IMR-90 (cell line): ENCODE measurements at regions not wholly inside any gene's neighbourhood (a gene's known extent, or its start where the extent isn't known, plus 50 kb on each side); places are given as distances from the start of the nearest gene placed in this dataset.

Source experiments
- ATAC-seq: fragments of 200-7000 bp; cut with Tn5 transposase; 2 replicates; pipeline ENCODE4 v1.9.1; 2020; ENCODE audit warnings: low read depth, mild to moderate bottlenecking, moderate library complexity
- BruUV-seq: library from RNA; stranded (reverse); fragments of 400-500 nt; replicated peaks from 2 replicates; lab custom pipeline; 2021; lab: Mats Ljungman, UMichigan
- CTCF ChIA-PET: fragments of 300-600 bp; formaldehyde crosslinking; extraction: SDS; loops from one replicate; lab custom pipeline; 2021; ENCODE audit warnings: antibody characterized with exemption; lab: Yijun Ruan, JAX
- POLR2A ChIA-PET: fragments of 300-600 bp; sonication (Branson Sonifier 250); formaldehyde crosslinking; loops from one replicate; lab custom pipeline; 2022; ENCODE audit warnings: antibody characterized with exemption; ENCODE audit not compliant: unreplicated experiment; lab: Charles Lee
- DNase-seq: peaks from one replicate; pipeline ENCODE4 v3.0.0; 2013
- H2AFZ ChIP-seq: replicated peaks from 2 replicates; pipeline ENCODE3; 2013; ENCODE audit warnings: low read length, mild to moderate bottlenecking; ENCODE audit not compliant: poor library complexity
- H2AK5ac ChIP-seq: 2 replicates; pipeline ENCODE4 v1.6.1; 2013; ENCODE audit warnings: low read depth, low read length, inconsistent platforms
- H2AK9ac ChIP-seq: replicated peaks from 2 replicates; pipeline ENCODE3; 2013; ENCODE audit warnings: mild to moderate bottlenecking, low read depth, low read length, moderate library complexity; ENCODE audit not compliant: poor library complexity
- H2BK120ac ChIP-seq: 2 replicates; pipeline ENCODE4 v1.6.1; 2013; ENCODE audit warnings: low read depth, low read length, inconsistent platforms
- H2BK15ac ChIP-seq: 3 replicates; pipeline ENCODE4 v1.6.1; 2013; ENCODE audit warnings: low read depth, low read length, inconsistent platforms
- H2BK20ac ChIP-seq: 2 replicates; pipeline ENCODE4 v1.6.1; 2013; ENCODE audit warnings: low read depth, mild to moderate bottlenecking, inconsistent platforms, low read length, moderate library complexity
- H2BK5ac ChIP-seq: 2 replicates; pipeline ENCODE4 v1.6.1; 2013; ENCODE audit warnings: mild to moderate bottlenecking, low read depth, low read length, inconsistent platforms; ENCODE audit not compliant: poor library complexity, severe bottlenecking
- H3K14ac ChIP-seq: replicated peaks from 2 replicates; pipeline ENCODE4 v1.6.1; 2013; ENCODE audit warnings: low read depth, low read length, inconsistent platforms
- H3K18ac ChIP-seq: 2 replicates; pipeline ENCODE4 v1.6.1; 2013; ENCODE audit warnings: low read depth, low read length, control low read depth
- H3K23ac ChIP-seq: 2 replicates; pipeline ENCODE4 v1.6.1; 2013; ENCODE audit warnings: low read depth, low read length, inconsistent platforms
- H3K27ac ChIP-seq: 2 replicates; pipeline ENCODE4 v1.5.1; 2013; ENCODE audit warnings: mild to moderate bottlenecking, control low read depth, low read length; ENCODE audit not compliant: insufficient read depth
- H3K27me3 ChIP-seq: 2 replicates; pipeline ENCODE4 v1.6.1; 2013; ENCODE audit warnings: low read length; ENCODE audit not compliant: control insufficient read depth, insufficient read depth
- H3K36me3 ChIP-seq: 2 replicates; pipeline ENCODE4 v1.6.1; 2013; ENCODE audit warnings: low read length, mixed read lengths; ENCODE audit not compliant: control insufficient read depth, insufficient read depth
- H3K4ac ChIP-seq: 2 replicates; pipeline ENCODE4 v1.6.1; 2013; ENCODE audit warnings: low read depth, low read length, inconsistent platforms
- H3K4me1 ChIP-seq: 2 replicates; pipeline ENCODE4 v1.6.1; 2013; ENCODE audit warnings: low read length, mixed read lengths; ENCODE audit not compliant: control insufficient read depth, insufficient read depth
- H3K4me2 ChIP-seq: 2 replicates; pipeline ENCODE4 v1.6.1; 2013; ENCODE audit warnings: low read depth, mild to moderate bottlenecking, control low read depth, low read length, moderate library complexity
- H3K4me3 ChIP-seq: 2 replicates; pipeline ENCODE4 v1.5.1; 2013; ENCODE audit warnings: low read depth, mild to moderate bottlenecking, control low read depth, low read length, moderate library complexity; ENCODE audit not compliant: insufficient read depth
- H3K56ac ChIP-seq: 2 replicates; pipeline ENCODE4 v1.6.1; 2013; ENCODE audit warnings: low read length, inconsistent platforms; ENCODE audit not compliant: insufficient read depth; ENCODE audit errors: extremely low read depth
- H3K79me1 ChIP-seq, 2 experiments: 2 replicates each; pipeline ENCODE4 v1.6.1; 2013; ENCODE audit warnings: low read length in 2 of 2, inconsistent platforms in 1 of 2, low read depth in 1 of 2
- H3K9ac ChIP-seq: 2 replicates; pipeline ENCODE4 v1.6.1; 2013; ENCODE audit warnings: low read depth, low read length, control low read depth
- H3K9me1 ChIP-seq: 2 replicates; pipeline ENCODE4 v1.6.1; 2013; ENCODE audit warnings: low read length, inconsistent platforms; ENCODE audit not compliant: insufficient read depth
- H3K9me3 ChIP-seq: 2 replicates; pipeline ENCODE4 v1.6.1; 2013; ENCODE audit warnings: low read length; ENCODE audit not compliant: control insufficient read depth, insufficient read depth
- H4K20me1 ChIP-seq: 2 replicates; pipeline ENCODE4 v1.6.1; 2013; ENCODE audit warnings: low read length, inconsistent platforms; ENCODE audit not compliant: insufficient read depth
- H4K5ac ChIP-seq: 2 replicates; pipeline ENCODE4 v1.6.1; 2013; ENCODE audit warnings: mild to moderate bottlenecking, low read depth, low read length, control low read depth
- H4K8ac ChIP-seq, 2 experiments: 2 replicates each; pipeline ENCODE4 v1.6.1; 2013; ENCODE audit warnings: low read depth in 2 of 2, low read length in 2 of 2, control low read depth in 1 of 2, inconsistent platforms in 1 of 2
- H4K91ac ChIP-seq: 2 replicates; pipeline ENCODE4 v1.6.1; 2013; ENCODE audit warnings: low read depth, low read length, inconsistent platforms; ENCODE audit not compliant: insufficient read depth
- FOS ChIP-seq: fragments of 150-350 bp; IDR thresholded peaks from 2 replicates; pipeline ENCODE4 v1.6.1; 2016; ENCODE audit warnings: low read depth, low read length
- MXI1 ChIP-seq: IDR thresholded peaks from 2 replicates; pipeline ENCODE4 v1.6.1; 2012; ENCODE audit warnings: low read depth, mild to moderate bottlenecking, low read length, moderate library complexity, borderline replicate concordance
- NFE2L2 ChIP-seq: fragments of 150-350 bp; IDR thresholded peaks from 2 replicates; pipeline ENCODE4 v1.6.1; 2016; ENCODE audit warnings: low read depth, mild to moderate bottlenecking, low read length
- RAD21 ChIP-seq: IDR thresholded peaks from 2 replicates; pipeline ENCODE4 v1.6.1; 2012; ENCODE audit warnings: low read length, improper control_type of control experiment
- SMC3 ChIP-seq: fragments of 150-350 bp; IDR thresholded peaks from 2 replicates; pipeline ENCODE4 v1.6.1; 2016; ENCODE audit warnings: low read depth, mild to moderate bottlenecking, antibody characterized with exemption, low read length, moderate library complexity
- WGBS, 2 experiments: methylation state at CpG; one replicate each; pipeline versions ENCODE4 v1.1.5 to v1.1.7; 2013; ENCODE audit warnings: missing lambda C conversion rate in 2 of 2; ENCODE audit not compliant: insufficient read length in 1 of 2; ENCODE audit errors: extremely low coverage in 2 of 2; 5-methylcytosine and 5-hydroxymethylcytosine counted together
- dilution Hi-C: fragments of 300-500 bp; cut with HindIII; formaldehyde crosslinking; loops from one replicate; pipeline ENCODE4 v1.14.3; 2018; ENCODE audit warnings: low sequenced_read_pairs; ENCODE audit not compliant: unreplicated experiment
- in situ Hi-C: fragments of 300-500 bp; cut with MboI; formaldehyde crosslinking; loops from 3 replicates; pipeline ENCODE4 v1.14.3; 2019; ENCODE audit warnings: low sequenced_read_pairs, inconsistent platforms, mixed read lengths
- intact Hi-C: fragments of 100-400 bp; cut with micrococcal nuclease; formaldehyde crosslinking; loops from 2 replicates; pipeline ENCODE4 v1.10.0; 2022
- TF ChIP-seq, protein P1 (sequence below): fragments of 150-350 bp; IDR thresholded peaks from 2 replicates; pipeline ENCODE4 v1.6.1; 2016; ENCODE audit warnings: low read depth, mild to moderate bottlenecking, low read length, moderate library complexity, borderline replicate concordance

- Histone ChIP-seq H3K56ac (no peak overlapping the region), H3K79me1 (no peaks in the 10 kb centered on the region), H2AK9ac (no peak overlapping the region), H3K18ac (no peak overlapping the region), H4K5ac (no peak overlapping the region), H3K4me2 (no peak overlapping the region), H2AK5ac (no peak overlapping the region), H3K4me3 (no peak overlapping the region), H3K23ac (no peak overlapping the region), H3K27me3 (no peaks in the 10 kb centered on the region), H4K20me1 (no peaks in the 10 kb centered on the region), H3K9me1 (no peaks in the 10 kb centered on the region), H4K8ac (no peak overlapping the region), H3K4ac (no peak overlapping the region), H4K91ac (no peak overlapping the region), H3K9me3 (peaks cover 3% of the 10 kb centered on the region), H3K14ac (no peak overlapping the region), H3K27ac (no peak overlapping the region), H3K4me1 (no peaks in the 10 kb centered on the region), H3K9ac (no peak overlapping the region), H2BK15ac (no peak overlapping the region), H2BK120ac (no peak overlapping the region), H3K36me3 (no peaks in the 10 kb centered on the region), H2AFZ (no peak overlapping the region), H2BK20ac (no peak overlapping the region), H2BK5ac (no peak overlapping the region)
- no peak for DNase-seq
- WGBS, 2 experiments, result no CpG with 5 or more reads among the region's 3 CpGs
- no TSS peak for BruUV-seq
- ATAC-seq, result no peak
- POLR2A ChIA-PET, result no interaction called here
- dilution Hi-C loops, result no loop called here
- CTCF ChIA-PET, result no interaction called here
- TF ChIP-seq FOS, result no peak
- TF ChIP-seq SMC3, result no peak
- no peak for TF ChIP-seq RAD21
- no peak for TF ChIP-seq MXI1
- TF ChIP-seq, protein P1, sequence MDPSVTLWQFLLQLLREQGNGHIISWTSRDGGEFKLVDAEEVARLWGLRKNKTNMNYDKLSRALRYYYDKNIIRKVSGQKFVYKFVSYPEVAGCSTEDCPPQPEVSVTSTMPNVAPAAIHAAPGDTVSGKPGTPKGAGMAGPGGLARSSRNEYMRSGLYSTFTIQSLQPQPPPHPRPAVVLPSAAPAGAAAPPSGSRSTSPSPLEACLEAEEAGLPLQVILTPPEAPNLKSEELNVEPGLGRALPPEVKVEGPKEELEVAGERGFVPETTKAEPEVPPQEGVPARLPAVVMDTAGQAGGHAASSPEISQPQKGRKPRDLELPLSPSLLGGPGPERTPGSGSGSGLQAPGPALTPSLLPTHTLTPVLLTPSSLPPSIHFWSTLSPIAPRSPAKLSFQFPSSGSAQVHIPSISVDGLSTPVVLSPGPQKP, result no peak
- no peak for TF ChIP-seq NFE2L2
- in situ Hi-C loops, result no loop called here
- intact Hi-C loops, result no loop called here
These were observed 1220.4 kb downstream of the CDH8 start for GRCh38 chr16:60815865-60816264.
